ENCODE measurements at regions not wholly inside any gene's neighbourhood (a gene's known extent, or its start where the extent isn't known, plus 50 kb on each side); places are given as distances from the start of the nearest gene placed in this dataset.

- H3K9me3 ChIP-seq (ENCODE audit: control insufficient read depth, low read depth, low read length): no peaks in the 10 kb centered on the region
- no peak overlapping the region for H3K23ac ChIP-seq (ENCODE audit: insufficient read length, low read depth, low read length)
- Mint-ChIP-seq H3K27ac (no peak overlapping the region), H3K4me3 (no peak overlapping the region), H3K27me3 (ENCODE audit: low read depth) (peaks cover 31% of the 10 kb centered on the region), H3K4me1 (peaks cover 0 to 5% of the 10 kb centered on the region in 2 experiments; a peak in 2 of 4 replicates), H3K36me3 (ENCODE audit: insufficient read depth in 1 of 3, low read depth in 3 of 3) (no peaks in the 10 kb centered on the region), H3K9me3 (no peaks in the 10 kb centered on the region)
- H3K9ac ChIP-seq (ENCODE audit: extremely low read depth, insufficient read length, low read length): no peak overlapping the region
- H4K5ac ChIP-seq (ENCODE audit: insufficient read length, low read depth, low read length): no peak overlapping the region
- no CpG with 5 or more reads among the region's 12 CpGs for WGBS (ENCODE audit: extremely low coverage, insufficient read length, low lambda C conversion rate)
- no peak overlapping the region for H3K14ac ChIP-seq (ENCODE audit: insufficient read depth, low read length)
- H2AK5ac ChIP-seq (ENCODE audit: insufficient read length, low read length): no peak overlapping the region
- no peak for TF ChIP-seq CTCF (conservative IDR thresholded peaks at IDR 0.05)
- H3K23me2 ChIP-seq (ENCODE audit: insufficient read length, low read depth, low read length, poor library complexity, severe bottlenecking): no peaks in the 10 kb centered on the region
- no peak overlapping the region for H2AFZ ChIP-seq (ENCODE audit: low read length)
- H3K4me1 ChIP-seq (ENCODE audit: insufficient read depth, low read length): no peaks in the 10 kb centered on the region
- no peak overlapping the region for H2BK12ac ChIP-seq (ENCODE audit: insufficient read length, low read depth, low read length)
- no peak overlapping the region for H3K56ac ChIP-seq (ENCODE audit: insufficient read length, low read depth, low read length)
- no peak overlapping the region for H2BK20ac ChIP-seq (ENCODE audit: low read depth, low read length, poor library complexity, severe bottlenecking)
- H4K20me1 ChIP-seq (ENCODE audit: control insufficient read depth, insufficient read depth, insufficient read length): no peaks in the 10 kb centered on the region
- no peaks in the 10 kb centered on the region for H3K79me2 ChIP-seq (ENCODE audit: insufficient read depth, low read length)
- H3T11ph ChIP-seq (ENCODE audit: low read length): no peak overlapping the region
- no peak overlapping the region for H4K91ac ChIP-seq (ENCODE audit: insufficient read length, low read depth, low read length)
- H2BK120ac ChIP-seq (ENCODE audit: low read depth, low read length, poor library complexity, severe bottlenecking): no peak overlapping the region
- no peak overlapping the region for H3K18ac ChIP-seq (ENCODE audit: insufficient read length, low read depth, low read length)
- H3K4me2 ChIP-seq (ENCODE audit: insufficient read depth, insufficient read length, low read length): no peak overlapping the region
- no peak overlapping the region for H4K8ac ChIP-seq (replicated peaks; ENCODE audit: insufficient read length, low read depth, low read length)
- no peaks in the 10 kb centered on the region for H3K27me3 ChIP-seq (ENCODE audit: insufficient read depth, low read length)
- H3K4ac ChIP-seq (ENCODE audit: low read depth, low read length): no peak overlapping the region
- DNase-seq: no peak
- no peak overlapping the region for H3K27ac ChIP-seq (ENCODE audit: insufficient read length, low read depth, low read length)
- H3K79me1 ChIP-seq (ENCODE audit: insufficient read depth, low read depth, low read length, poor library complexity, severe bottlenecking): no peaks in the 10 kb centered on the region
- H2BK5ac ChIP-seq (ENCODE audit: insufficient read length, low read length): no peak overlapping the region
- H2BK15ac ChIP-seq (ENCODE audit: low read depth, low read length): no peak overlapping the region
These were observed 58.0 kb upstream of the SHOX start for GRCh38 chrX:572538-573124.
